Stomach (tissue), 8 donors: ENCODE measurements at regions not wholly inside any gene's neighbourhood (a gene's known extent, or its start where the extent isn't known, plus 50 kb on each side); places are given as distances from the start of the nearest gene placed in this dataset.
"Not testable (repeated sequence)": the region's sequence is repeated elsewhere in the genome, so short reads cannot be mapped to it uniquely, and the experiment has no call there.

Experiments used
- DNase-seq, 2 donors: peaks; one replicate each; pipeline versions ENCODE4 v3.0.0 to v3.0.0-alpha.2; 2013 to 2019
- H3K27ac ChIP-seq, 5 donors: fragments of 200-600 bp in 4 of 5; sonication (generic) in 4 of 5; one replicate each; pipeline ENCODE4 v1.5.1; 2013 to 2019; ENCODE audit warnings: mild to moderate bottlenecking in 1 of 5, moderate library complexity in 1 of 5
- H3K27me3 ChIP-seq, 3 donors: fragments of 200-600 bp; sonication (generic); one replicate each; pipeline ENCODE4 v1.5.1; 2017 to 2019; ENCODE audit warnings: mixed run types in 1 of 3
- H3K36me3 ChIP-seq, 4 donors: fragments of 200-600 bp; sonication (generic); 1 replicate in 3 of 4; 2 replicates in 1 of 4; pipeline ENCODE4 v1.5.1; 2016 to 2019
- H3K4me1 ChIP-seq, 4 donors: fragments of 200-600 bp; sonication (generic); one replicate each; pipeline ENCODE4 v1.5.1; 2016 to 2019
- H3K4me3 ChIP-seq, 4 donors: fragments of 200-600 bp; sonication (generic) in 3 of 4; one replicate each; pipeline ENCODE4 v1.5.1; 2016 to 2019; ENCODE audit warnings: mild to moderate bottlenecking in 1 of 4
- H3K9me3 ChIP-seq, 4 donors: fragments of 200-600 bp; sonication (generic); one replicate each; pipeline ENCODE4 v1.5.1; 2016 to 2019
- CTCF ChIP-seq, 7 experiments: fragments of 450-650 bp in 4 of 7; fragments of 200-600 bp in 3 of 7; sonication (generic) in 3 of 7; IDR thresholded peaks; one replicate each; pipeline ENCODE4 v1.5.1; 2016 to 2019; ENCODE audit warnings: antibody characterized with exemption in 7 of 7, control low read depth in 2 of 7, mild to moderate bottlenecking in 1 of 7
- EP300 ChIP-seq: sonication (generic); formaldehyde crosslinking; IDR thresholded peaks from one replicate; pipeline ENCODE4 v1.6.1; 2017; ENCODE audit warnings: antibody characterized with exemption
- POLR2A ChIP-seq, 4 donors: fragments of 450-650 bp; IDR thresholded peaks; one replicate each; pipeline ENCODE4 v1.6.1; 2016; ENCODE audit warnings: antibody characterized with exemption in 4 of 4, control low read depth in 2 of 4, mild to moderate bottlenecking in 1 of 4, moderate library complexity in 1 of 4
- POLR2AphosphoS5 ChIP-seq, 3 donors: sonication (generic); formaldehyde crosslinking; IDR thresholded peaks; one replicate each; pipeline ENCODE4 v1.6.1; 2016; ENCODE audit warnings: antibody characterized with exemption in 3 of 3
- WGBS, 5 donors: extraction: QIAGEN DNeasy Blood & Tissue Kit in 3 of 5; methylation state at CpG; one replicate each; pipeline versions ENCODE4 v1.1.5 to v1.1.7; 2013 to 2018; 5-methylcytosine and 5-hydroxymethylcytosine counted together
- intact Hi-C: fragments of 100-400 bp; cut with DNase I; formaldehyde crosslinking; loops from one replicate; pipeline ENCODE4 v1.15.1; 2023; ENCODE audit warnings: low total_unique reads
- donor health status: healthy with polysubstance abuse.
- donor health status: Bipolar disorder and iron deficiency.
- donor health status: healthy.

GRCh38 chr3:106305127-106305526 lies 436.3 kb upstream of the CBLB start:
- H3K27ac ChIP-seq, result no peak overlapping the region
- no peaks in the 10 kb centered on the region for H3K4me1 ChIP-seq
- H3K36me3 ChIP-seq, result no peaks in the 10 kb centered on the region
- no peak for TF ChIP-seq POLR2AphosphoS5 (IDR thresholded peaks at IDR 0.05)
- no peak for TF ChIP-seq CTCF (IDR thresholded peaks at IDR 0.05)
- TF ChIP-seq POLR2A (IDR thresholded peaks at IDR 0.05), result no peak
- no peak for TF ChIP-seq EP300
- no peaks in the 10 kb centered on the region for H3K9me3 ChIP-seq
- 82 to 91% (median 88%) methylated on average over 2 of the region's 2 CpGs for WGBS, 5 donors
- DNase-seq, result no peak
- H3K27me3 ChIP-seq, result no peaks in the 10 kb centered on the region
- intact Hi-C loops, result no loop called here
- H3K4me3 ChIP-seq, result no peak overlapping the region

GRCh38 chr3:106305882-106306435 lies 437.1 kb upstream of the CBLB start:
- TF ChIP-seq EP300 (no peak), POLR2A (IDR thresholded peaks at IDR 0.05) (no peak), CTCF (IDR thresholded peaks at IDR 0.05) (no peak), POLR2AphosphoS5 (IDR thresholded peaks at IDR 0.05) (no peak)
- Histone ChIP-seq H3K4me3 (no peak overlapping the region), H3K27me3 (no peaks in the 10 kb centered on the region), H3K27ac (no peak overlapping the region), H3K36me3 (no peaks in the 10 kb centered on the region), H3K4me1 (no peaks in the 10 kb centered on the region), H3K9me3 (no peaks in the 10 kb centered on the region)
- intact Hi-C loops, result no loop called here
- no peak for DNase-seq
- 87 to 96% (median 94%) methylated on average over 1 of the region's 1 CpG for WGBS, 5 donors

- TF ChIP-seq POLR2AphosphoS5 (IDR thresholded peaks at IDR 0.05) (no peak), POLR2A (IDR thresholded peaks at IDR 0.05) (no peak)
- Histone ChIP-seq H3K27ac (no peak overlapping the region), H3K4me3 (no peak overlapping the region), H3K9me3 (no peaks in the 10 kb centered on the region), H3K36me3 (no peaks in the 10 kb centered on the region), H3K4me1 (no peaks in the 10 kb centered on the region), H3K27me3 (no peaks in the 10 kb centered on the region)
- 77 to 93% (median 86%) methylated on average over 1 of the region's 1 CpG for WGBS, 5 donors
- intact Hi-C loops, result no loop called here
- DNase-seq, result no peak
Measured at GRCh38 chr3:106309274-106309673, 440.5 kb upstream of the CBLB start.

GRCh38 chr3:106309798-106310197 lies 441.0 kb upstream of the CBLB start:
- DNase-seq, H3K4me1 ChIP-seq, H3K9me3 ChIP-seq, intact Hi-C loops, H3K36me3 ChIP-seq, H3K27me3 ChIP-seq, H3K27ac ChIP-seq, H3K4me3 ChIP-seq: not testable (repeated sequence)
- 83 to 91% (median 89%) methylated on average over 4 of the region's 4 CpGs for WGBS, 5 donors

- H3K4me1 ChIP-seq, result no peaks in the 10 kb centered on the region
- H3K4me3 ChIP-seq, result no peak overlapping the region
- H3K27ac ChIP-seq, result no peak overlapping the region
- WGBS, 5 donors, result 67 to 82% (median 76%) methylated on average over 6 of the region's 6 CpGs
- peak in 1 of 2 donors; percentile 31 for DNase-seq
- H3K27me3 ChIP-seq, result no peaks in the 10 kb centered on the region
- no peaks in the 10 kb centered on the region for H3K9me3 ChIP-seq
- intact Hi-C loops, result no loop called here
- no peaks in the 10 kb centered on the region for H3K36me3 ChIP-seq
- TF ChIP-seq POLR2AphosphoS5 (IDR thresholded peaks at IDR 0.05) (no peak), POLR2A (IDR thresholded peaks at IDR 0.05) (no peak), EP300 (no peak), CTCF (IDR thresholded peaks at IDR 0.05) (no peak)
Measured at GRCh38 chr3:106317141-106318055, 448.6 kb upstream of the CBLB start.

GRCh38 chr3:106321438-106321837 lies 452.6 kb upstream of the CBLB start:
- H3K9me3 ChIP-seq, result peaks cover 0 to 12% (median 9%) of the 10 kb centered on the region in 4 donors
- H3K27me3 ChIP-seq, DNase-seq, H3K4me3 ChIP-seq, H3K27ac ChIP-seq, intact Hi-C loops, H3K36me3 ChIP-seq, H3K4me1 ChIP-seq: not testable (repeated sequence)
- 70 to 86% (median 77%) methylated on average over 1 of the region's 1 CpG for WGBS, 5 donors
